ENCODE measurements at regions not wholly inside any gene's neighbourhood (a gene's known extent, or its start where the extent isn't known, plus 50 kb on each side); places are given as distances from the start of the nearest gene placed in this dataset.

- DNase-seq, result no peak
Observed at GRCh38 chr11:42571878-42572610, 739.8 kb upstream of the API5 start.

DNA sequence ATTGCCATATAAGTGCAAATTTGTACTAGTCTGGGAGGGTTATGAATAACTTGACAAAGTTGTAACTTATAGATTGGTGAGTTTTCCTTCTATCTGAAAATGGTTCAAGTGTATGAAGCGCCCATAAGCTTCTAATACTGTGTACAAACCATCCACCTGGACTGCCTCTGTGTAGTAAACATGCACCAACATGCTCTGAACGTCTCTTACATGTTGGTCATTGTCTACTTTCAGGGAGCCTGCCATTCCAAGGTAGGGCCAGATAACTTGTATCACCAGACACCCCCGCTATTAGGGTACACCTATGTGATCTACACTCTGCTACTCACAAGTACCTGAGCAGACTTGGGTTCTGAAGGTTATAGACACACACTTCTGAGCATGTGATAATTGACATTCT lies 735.5 kb upstream of the API5 start:
- DNase-seq, result no peak

- DNase-seq, result no peak
Observed at GRCh38 chr11:42589286-42589685, 722.5 kb upstream of the API5 start.

GRCh38 chr11:42591841-42592240 lies 720.0 kb upstream of the API5 start:
- DNase-seq, result no peak

- peak in 2 of 56 donors; percentile 2 to 3 for DNase-seq
Observed at GRCh38 chr11:42593441-42593840, 718.4 kb upstream of the API5 start.

GRCh38 chr11:42595876-42596275 lies 715.9 kb upstream of the API5 start:
- no peak for DNase-seq

DNA sequence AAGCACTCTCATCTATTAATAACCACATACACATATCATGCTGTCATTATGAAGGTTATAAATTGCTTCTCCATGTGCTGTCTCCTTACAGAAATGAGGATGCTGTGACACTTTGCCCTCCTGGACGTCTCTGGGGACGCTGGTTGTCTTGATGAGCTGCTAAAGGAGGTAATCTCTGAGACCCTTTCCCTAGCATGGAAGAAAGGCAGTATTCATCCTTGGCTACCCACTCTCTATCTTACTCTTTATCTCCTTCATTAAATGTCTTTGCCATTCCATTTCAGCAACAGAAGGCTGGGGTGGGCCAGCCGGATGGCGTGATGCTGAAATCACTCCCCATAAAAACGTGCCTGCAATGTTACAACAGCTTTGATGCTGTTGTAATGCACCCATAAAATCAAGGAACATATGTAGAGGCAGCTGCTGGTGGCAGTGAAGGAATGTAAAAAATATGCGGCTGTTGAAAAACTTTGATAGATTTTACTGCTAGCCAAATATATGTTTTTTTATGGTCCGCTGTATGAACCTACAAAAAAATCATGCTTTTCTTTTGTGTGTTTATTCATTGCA lies 715.1 kb upstream of the API5 start:
- DNase-seq, result no peak

DNA sequence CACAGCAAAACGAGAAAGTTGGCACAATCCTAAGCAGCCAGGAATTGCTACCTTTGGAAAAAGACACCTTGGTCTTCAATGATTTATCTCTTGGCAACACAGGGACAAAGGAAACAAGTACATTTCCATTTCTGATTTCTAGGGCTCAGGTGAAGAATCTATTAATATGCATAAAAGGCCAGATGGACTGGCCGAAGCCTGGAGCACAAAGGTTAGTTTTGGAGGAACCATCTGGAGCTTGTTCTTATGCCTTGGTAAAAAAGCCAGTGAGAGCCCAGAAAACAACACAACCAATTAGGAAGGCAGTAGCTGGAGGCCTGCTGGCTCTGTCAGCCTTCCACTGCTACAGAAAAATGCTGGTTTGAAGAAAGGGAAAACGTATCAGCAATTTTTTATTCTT lies 713.5 kb upstream of the API5 start:
- DNase-seq, result no peak

DNA sequence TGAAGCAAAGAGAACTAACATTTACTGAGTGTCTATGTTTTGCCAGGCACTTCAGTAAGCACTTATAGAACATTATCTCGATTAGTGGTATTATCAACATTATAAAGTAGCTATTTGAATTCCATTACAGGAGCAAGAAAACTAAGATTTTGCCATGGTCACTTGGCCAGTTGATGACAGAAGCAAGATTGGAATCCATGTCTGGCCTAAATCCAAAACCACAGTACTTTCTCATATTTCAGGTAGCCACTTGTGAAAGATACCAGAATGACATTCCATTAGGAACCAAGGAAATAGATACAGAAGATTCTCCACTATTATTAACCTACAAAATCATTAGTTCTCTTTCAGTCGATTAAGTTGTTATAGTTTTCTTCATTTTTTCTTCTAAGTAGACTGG lies 691.0 kb upstream of the API5 start:
- DNase-seq, result no peak

DNA sequence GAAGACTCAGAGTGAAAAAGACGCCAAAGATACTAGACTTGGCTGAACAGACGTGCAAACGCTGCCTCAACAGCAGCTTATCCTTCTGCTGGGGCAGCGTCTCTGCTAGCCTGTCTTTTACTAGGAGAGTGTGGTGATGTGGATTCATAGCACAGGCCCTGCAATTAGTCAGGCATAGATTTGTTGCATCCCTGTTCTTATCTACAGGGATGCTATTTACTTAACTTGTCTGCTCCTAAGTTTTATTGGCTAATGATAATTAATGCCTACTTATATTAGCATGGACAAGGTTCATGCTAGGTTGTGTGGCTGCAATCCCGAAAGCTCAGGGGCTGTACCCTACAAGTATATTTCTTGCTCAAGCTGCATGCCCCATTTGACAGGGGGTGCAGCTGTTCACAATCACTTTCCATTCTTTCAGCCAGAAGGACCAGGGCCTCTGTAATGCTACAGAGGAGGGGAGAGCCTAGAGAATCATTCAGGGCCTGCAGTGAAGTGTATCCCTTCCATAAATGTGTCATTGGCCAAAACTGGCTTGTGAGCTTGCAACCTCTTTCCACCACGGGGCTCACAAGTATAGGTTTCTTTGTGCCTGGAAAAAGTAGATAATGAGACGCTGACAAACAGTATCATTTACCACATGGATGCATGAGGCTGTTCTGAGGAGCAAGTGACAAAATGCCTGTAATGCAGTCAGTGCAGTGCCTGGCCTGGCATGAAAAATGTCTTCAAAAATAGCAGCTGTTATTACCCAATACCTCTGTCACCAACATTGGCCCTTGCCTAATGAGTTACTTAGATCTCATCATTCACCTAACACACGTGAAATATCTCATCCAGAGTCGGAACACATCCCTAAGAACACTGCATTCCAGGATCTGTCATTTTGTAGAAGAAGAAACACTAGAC lies 685.8 kb upstream of the API5 start:
- no peak for DNase-seq

DNA sequence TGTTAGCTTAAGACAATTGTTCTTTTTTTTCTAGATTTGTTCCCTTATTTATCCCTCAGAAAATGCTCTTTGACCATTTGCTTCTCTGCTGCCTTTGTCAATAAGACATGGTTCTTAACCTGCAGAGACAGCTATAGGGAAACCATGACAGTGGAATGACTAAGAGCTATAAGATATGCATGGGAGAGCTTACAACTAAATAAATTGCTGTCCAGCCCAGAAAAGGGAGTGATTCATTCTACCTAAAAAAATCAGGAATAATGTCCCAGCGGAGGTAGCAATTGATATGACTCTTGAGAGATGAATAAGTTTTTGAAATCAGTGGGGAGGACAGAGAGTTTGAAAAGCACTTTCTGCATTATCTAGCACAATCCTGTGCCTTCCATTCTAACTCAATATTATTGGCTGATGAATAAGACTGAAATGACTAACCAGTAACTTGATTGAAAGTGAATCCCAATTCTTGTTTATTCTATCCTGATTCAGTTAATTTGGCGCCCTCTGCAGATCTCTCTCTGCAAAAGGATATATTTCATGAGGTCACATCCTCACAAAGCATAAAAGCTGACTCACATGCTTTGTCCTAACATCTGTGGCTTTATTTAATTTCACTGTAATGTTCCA lies 680.5 kb upstream of the API5 start:
- DNase-seq, result peak in 18 of 56 donors; percentile 1 to 46 (median 8)

DNA sequence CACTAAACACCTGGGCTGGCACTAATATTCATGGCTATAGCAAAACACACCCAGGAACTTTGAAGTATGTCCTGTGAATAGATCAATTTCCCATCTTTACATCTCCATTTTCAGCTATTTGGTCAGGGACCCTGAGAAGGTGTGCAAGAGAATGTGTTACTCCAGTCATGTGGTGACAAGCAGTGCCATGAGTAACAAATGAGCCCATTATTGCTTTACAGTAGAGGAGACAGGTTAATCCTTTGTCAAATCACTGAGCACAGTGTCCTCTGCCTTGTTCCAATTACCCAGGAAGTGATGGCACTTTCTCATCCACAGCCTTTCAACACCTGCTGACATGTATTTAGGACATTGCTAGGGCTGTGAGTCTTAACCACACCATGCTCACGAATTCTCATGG lies 664.8 kb upstream of the API5 start:
- DNase-seq, result no peak

- DNase-seq, result no peak
Observed at GRCh38 chr11:42647993-42648392, 663.8 kb upstream of the API5 start.

- no peak for DNase-seq
Observed at GRCh38 chr11:42651621-42652020, 660.2 kb upstream of the API5 start.

DNA sequence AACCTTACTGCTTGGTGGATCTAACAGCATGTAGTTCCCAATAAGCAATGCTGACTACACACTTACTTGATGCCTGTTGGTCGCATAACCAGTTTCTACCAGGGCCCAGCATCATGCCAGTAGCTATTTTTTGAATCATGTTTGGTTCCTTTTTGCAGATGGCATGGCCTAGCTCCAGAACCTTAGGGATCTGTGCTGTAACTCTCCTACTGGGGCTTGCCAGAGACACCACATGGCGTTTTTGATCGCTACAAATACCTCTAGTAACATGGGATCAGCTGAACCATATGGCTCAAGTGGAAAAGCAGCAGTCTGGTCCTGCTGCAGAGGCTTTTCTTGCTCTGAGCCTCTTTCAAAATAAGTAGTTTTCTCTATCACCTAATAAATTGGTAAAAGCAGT lies 654.6 kb upstream of the API5 start:
- no peak for DNase-seq

DNA sequence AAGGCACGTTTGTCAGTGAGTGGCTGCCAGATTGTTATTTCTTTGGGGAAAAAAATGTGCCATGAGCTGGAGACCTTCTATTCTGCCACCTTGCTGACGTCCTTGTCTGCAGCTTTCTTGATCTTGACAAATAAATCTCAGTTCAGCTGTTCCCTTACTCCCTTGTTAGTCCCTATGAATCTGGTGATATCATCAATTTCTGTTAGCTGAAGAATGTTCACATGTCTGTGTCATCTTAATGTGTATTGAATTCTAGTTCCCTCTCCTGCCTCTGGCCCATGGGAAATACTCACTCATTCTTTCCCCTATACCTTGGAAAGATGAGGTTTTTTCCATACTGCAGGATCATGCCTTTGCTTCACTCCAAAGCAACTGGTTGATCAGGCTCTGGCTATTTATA lies 649.9 kb upstream of the API5 start:
- DNase-seq, result no peak

GRCh38 chr11:42669248-42669976 lies 642.4 kb upstream of the API5 start:
- no peak for DNase-seq

GRCh38 chr11:42674436-42674835 lies 637.4 kb upstream of the API5 start:
- DNase-seq, result no peak

GRCh38 chr11:42707541-42707940 lies 604.3 kb upstream of the API5 start:
- DNase-seq, result no peak

DNA sequence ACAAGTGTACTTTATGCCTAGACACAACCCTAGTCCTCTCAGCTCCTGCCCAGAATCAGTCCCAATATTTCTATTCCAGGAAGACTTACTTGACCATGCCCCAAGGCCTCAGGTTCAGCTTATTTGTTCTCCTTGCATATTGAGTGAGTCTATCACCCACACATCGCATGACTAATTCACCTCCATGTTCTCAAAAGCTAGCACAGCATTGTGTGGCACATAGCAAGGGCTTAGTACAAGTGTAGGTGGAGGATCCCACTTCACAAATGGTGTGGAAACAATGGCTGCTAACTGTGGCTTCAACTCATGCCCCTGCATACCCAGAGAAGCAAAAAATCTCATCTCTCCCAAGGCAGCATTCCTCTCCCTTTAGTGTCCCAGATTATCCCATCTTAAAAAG lies 602.6 kb upstream of the API5 start:
- DNase-seq, result peak in 19 of 56 donors; percentile 1 to 64 (median 14)

- no peak for DNase-seq
Observed at GRCh38 chr11:42713279-42713678, 598.5 kb upstream of the API5 start.
